ENCODE measurements at regions not wholly inside any gene's neighbourhood (a gene's known extent, or its start where the extent isn't known, plus 50 kb on each side); places are given as distances from the start of the nearest gene placed in this dataset.

GRCh38 chr5:67964619-67965018 lies 250.9 kb upstream of the PIK3R1 start:
- TF ChIP-seq TCF4 (CRISPR knock-in tag; IDR thresholded peaks at IDR 0.05; ENCODE audit: borderline replicate concordance) (no peak), BACH2 (CRISPR knock-in tag; IDR thresholded peaks at IDR 0.05; ENCODE audit: borderline replicate concordance) (no peak), ZFP3 (CRISPR knock-in tag; IDR thresholded peaks at IDR 0.05) (no peak), PATZ1 (CRISPR knock-in tag; IDR thresholded peaks at IDR 0.05; ENCODE audit: borderline replicate concordance) (no peak), GLIS3 (CRISPR knock-in tag; IDR thresholded peaks at IDR 0.05) (no peak), ZNF8 (CRISPR knock-in tag; IDR thresholded peaks at IDR 0.05) (no peak), ZNF565 (CRISPR knock-in tag; conservative IDR thresholded peaks at IDR 0.05; ENCODE audit: low read depth) (no peak), ZFP30 (CRISPR knock-in tag; IDR thresholded peaks at IDR 0.05) (no peak), ARNTL (CRISPR knock-in tag; IDR thresholded peaks at IDR 0.05; ENCODE audit: borderline replicate concordance, low read depth) (no peak), CREB5 (CRISPR knock-in tag; IDR thresholded peaks at IDR 0.05; ENCODE audit: low read depth) (no peak)

All from SK-N-SH treated with all-trans-retinoic acid at 6 μM for 48 hours (cell line).